NCI-H446 (cell line): ENCODE measurements at regions not wholly inside any gene's neighbourhood (a gene's known extent, or its start where the extent isn't known, plus 50 kb on each side); places are given as distances from the start of the nearest gene placed in this dataset.

Source experiments
- DNase-seq, 2 experiments: peaks; one replicate each; lab custom pipeline; 2025; lab: John Stamatoyannopoulos, UW

- no peak for DNase-seq
These were observed 926.6 kb downstream of the VRK1 start for GRCh38 chr14:97723819-97724218.

- no peak for DNase-seq
These were observed 927.1 kb downstream of the VRK1 start for GRCh38 chr14:97724265-97724731.

- DNase-seq = no peak
These were observed 929.5 kb downstream of the VRK1 start for GRCh38 chr14:97726676-97727075.

GRCh38 chr14:97730706-97731105, 933.5 kb downstream of the VRK1 start:
- no peak for DNase-seq

GRCh38 chr14:97731800-97732199, 934.6 kb downstream of the VRK1 start:
- no peak for DNase-seq

GRCh38 chr14:97747316-97747715, 950.1 kb downstream of the VRK1 start:
- no peak for DNase-seq

GRCh38 chr14:97748616-97749015, 951.4 kb downstream of the VRK1 start:
- DNase-seq = no peak

- no peak for DNase-seq
These were observed 960.3 kb downstream of the VRK1 start for GRCh38 chr14:97757491-97757890.

- DNase-seq = no peak
These were observed 962.9 kb downstream of the VRK1 start for GRCh38 chr14:97760050-97760449.

GRCh38 chr14:97762386-97762785, 965.2 kb downstream of the VRK1 start:
- DNase-seq = no peak

- DNase-seq = no peak
These were observed 974.3 kb downstream of the VRK1 start for GRCh38 chr14:97771340-97772045.

GRCh38 chr14:97773598-97773997, 976.4 kb downstream of the VRK1 start:
- DNase-seq = no peak

GRCh38 chr14:97776890-97777558, 979.8 kb downstream of the VRK1 start:
- no peak for DNase-seq

GRCh38 chr14:97777622-97778355, 980.6 kb downstream of the VRK1 start:
- no peak for DNase-seq

GRCh38 chr14:97779140-97779539, 982.0 kb downstream of the VRK1 start:
- no peak for DNase-seq

- no peak for DNase-seq
These were observed 983.6 kb downstream of the VRK1 start for GRCh38 chr14:97780804-97781203.

- no peak for DNase-seq
These were observed 984.8 kb downstream of the VRK1 start for GRCh38 chr14:97781961-97782360.

GRCh38 chr14:97782871-97783414, 985.8 kb downstream of the VRK1 start:
- no peak for DNase-seq

GRCh38 chr14:97785495-97785894, 988.3 kb downstream of the VRK1 start:
- DNase-seq = no peak

GRCh38 chr14:97788364-97788763, 991.2 kb downstream of the VRK1 start:
- no peak for DNase-seq

GRCh38 chr14:97788846-97789526, 991.8 kb downstream of the VRK1 start:
- DNase-seq = no peak

- DNase-seq = no peak
These were observed 993.9 kb downstream of the VRK1 start for GRCh38 chr14:97791072-97791471.
